Fibroblast of skin of left biceps (primary cell): ENCODE measurements at regions not wholly inside any gene's neighbourhood (a gene's known extent, or its start where the extent isn't known, plus 50 kb on each side); places are given as distances from the start of the nearest gene placed in this dataset.
"Not testable (repeated sequence)": the region's sequence is repeated elsewhere in the genome, so short reads cannot be mapped to it uniquely, and the experiment has no call there.

Experiments used
- DNase-seq, 2 experiments: peaks; one replicate each; pipeline ENCODE4 v3.0.0-alpha.2; 2013; ENCODE audit warnings: low read depth in 2 of 2

DNA sequence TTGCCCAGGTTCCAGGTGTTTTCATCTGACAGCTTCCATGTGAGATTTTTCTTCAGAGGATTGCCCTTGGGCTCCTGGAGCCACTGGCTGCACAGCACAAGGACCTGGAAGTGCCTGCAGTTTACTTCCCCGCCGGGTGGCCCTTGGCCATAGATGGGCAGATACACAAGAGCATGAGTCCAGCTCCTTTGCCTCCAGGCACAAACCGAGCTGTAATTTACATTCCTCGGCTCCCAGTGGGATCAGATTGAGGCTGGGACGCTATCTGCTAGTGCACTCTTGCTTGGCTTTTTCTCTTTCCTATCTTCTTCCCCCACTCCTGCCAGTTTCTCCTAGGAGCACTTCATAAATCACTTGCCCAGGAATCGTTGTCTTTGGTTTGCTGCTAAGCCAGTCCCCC lies 85.4 kb upstream of the RALY start:
- no peak for DNase-seq

DNA sequence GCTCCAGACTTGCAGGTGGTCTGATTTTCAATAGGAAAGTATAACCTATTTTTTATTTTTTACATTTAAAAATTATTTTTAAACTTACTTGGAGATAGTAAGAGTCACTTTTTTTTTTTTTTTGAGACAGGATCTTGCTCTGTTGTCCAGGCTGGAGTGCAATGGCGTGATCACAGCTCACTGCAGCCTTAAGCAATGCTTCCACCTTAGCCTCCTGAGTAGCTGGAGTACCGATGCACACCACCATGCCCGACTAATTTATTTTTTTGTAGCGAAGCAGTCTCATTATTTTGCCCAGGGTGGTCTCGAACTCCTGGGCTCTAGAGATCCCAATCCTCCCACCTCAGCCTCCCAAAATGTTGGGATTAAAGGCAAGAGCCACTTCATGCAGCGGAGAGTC lies 84.8 kb upstream of the RALY start:
- DNase-seq: no peak

DNA sequence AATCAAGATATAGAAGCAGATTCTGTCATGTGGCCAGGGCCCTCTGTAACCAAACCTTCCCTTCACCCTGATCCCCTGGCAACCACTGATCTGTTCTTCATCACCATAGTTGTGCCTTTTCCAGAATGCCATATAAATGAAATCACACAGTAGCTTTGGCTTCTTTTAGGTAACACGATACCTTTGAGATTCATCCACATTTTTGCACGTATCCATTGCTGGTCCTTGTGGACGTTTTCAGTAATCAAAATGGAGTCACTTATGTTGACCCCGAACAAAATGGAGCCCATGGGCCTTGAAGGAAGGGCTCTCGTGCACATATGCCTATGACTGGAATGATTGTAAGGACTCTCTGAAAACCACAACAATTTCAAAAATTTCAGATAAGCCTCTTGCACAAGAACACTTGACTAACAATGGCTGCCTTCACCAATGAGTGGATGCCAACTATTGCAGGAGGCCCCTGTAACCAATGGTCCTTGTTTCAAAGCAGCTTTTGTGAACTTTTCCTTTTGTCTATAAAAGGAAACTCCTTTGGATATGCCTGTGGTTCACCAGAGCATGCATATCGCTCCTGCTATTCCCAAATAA lies 84.3 kb upstream of the RALY start:
- DNase-seq: peak; percentile 91 to 94

GRCh38 chr20:33910056-33910455 lies 83.7 kb upstream of the RALY start:
- no peak for DNase-seq

- no peak for DNase-seq
Measured at GRCh38 chr20:33910529-33911327, 83.0 kb upstream of the RALY start.

- no peak for DNase-seq
Measured at GRCh38 chr20:33914919-33915318, 78.8 kb upstream of the RALY start.

- no peak for DNase-seq
Measured at GRCh38 chr20:33915726-33916331, 77.9 kb upstream of the RALY start.

- DNase-seq: no peak
Measured at GRCh38 chr20:33916768-33917167, 76.9 kb upstream of the RALY start.

DNA sequence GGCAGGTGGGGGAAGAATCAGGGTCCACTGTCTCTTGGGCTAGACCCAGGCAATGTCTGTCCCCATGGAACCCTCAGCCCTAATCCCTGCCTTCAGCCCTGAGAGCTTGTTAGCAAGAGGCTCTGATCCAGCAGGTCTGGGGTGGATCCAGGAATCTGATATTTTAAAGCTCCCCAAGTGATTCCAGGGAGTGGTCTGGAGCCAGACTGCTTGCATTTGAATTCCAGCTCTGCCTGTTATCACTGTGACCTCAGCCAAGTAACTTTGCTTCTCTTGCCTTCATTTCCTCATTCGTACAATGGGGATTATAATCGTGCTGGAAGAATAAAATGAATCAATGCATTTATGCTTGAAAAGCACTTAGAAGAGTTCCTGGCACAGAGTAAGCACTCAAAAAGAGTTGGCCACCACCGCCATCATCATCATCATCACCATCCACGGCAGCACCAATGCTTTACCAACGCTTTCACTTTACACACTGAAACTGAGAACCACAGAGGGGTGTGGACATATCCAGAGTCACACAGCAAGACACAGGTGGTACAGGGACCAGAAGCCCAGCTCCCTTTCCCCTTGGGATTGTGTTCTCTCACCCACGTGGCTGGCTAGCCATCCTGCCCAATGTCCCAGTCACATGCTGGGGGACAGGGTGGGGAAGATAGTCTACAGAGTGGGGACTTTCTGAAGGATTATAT lies 75.7 kb upstream of the RALY start:
- no peak for DNase-seq

DNA sequence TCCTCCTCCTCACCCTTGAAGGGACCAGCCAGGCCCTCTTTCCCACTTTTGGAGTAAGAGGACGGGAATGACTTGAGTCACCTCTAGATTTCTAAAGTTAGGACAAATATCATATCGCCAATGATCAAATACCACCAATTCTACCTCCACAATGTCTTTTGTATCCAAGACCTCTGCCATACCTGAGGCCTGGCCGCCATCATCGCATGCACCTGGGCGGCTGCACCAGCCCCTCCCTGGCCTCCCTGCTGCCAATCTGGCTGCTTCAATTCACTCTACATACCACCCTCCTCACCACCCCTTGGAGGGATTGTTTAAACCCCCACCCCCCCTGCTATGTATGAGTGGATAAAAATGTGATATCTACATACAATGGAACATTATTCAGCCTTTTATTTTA lies 75.0 kb upstream of the RALY start:
- no peak for DNase-seq

DNA sequence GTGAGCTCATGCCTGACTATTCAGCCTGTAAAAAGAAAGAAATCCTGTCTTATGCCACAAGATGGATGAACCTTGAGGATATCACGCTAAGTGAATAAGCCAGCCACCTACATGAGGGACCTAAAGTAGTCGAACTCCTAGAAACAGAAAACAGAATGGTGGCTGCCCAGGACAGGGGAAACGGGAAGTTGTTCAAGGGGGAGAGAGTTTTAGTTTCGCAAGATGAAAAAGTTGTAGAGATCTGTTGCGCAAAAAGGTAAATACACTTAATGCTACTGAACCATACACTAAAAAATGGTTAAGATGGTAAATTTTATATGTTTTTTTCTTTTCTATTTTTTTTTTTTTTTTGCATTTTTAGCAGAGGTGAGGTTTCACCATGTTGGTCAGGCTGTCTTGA lies 74.1 kb upstream of the RALY start:
- DNase-seq: no peak

DNA sequence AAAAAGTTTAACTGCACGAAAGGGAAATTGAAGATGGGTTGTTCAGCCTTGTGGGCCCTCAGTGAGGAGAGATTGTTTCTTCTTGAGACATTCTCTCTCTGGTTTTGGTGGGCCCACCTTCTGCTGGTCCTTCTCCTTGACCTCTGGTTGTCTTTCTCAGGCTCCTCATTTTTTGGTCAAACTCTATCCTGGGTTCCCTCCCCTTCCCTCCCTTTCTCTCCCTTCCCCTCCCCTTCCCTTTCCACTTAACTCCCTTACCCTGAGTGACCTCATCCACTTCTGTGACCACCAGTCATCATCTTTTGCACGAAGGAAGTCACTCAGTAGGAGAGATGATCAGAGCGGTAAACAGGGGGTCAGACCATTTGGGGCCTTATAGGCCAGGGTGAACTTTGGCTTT lies 71.5 kb upstream of the RALY start:
- DNase-seq: no peak

DNA sequence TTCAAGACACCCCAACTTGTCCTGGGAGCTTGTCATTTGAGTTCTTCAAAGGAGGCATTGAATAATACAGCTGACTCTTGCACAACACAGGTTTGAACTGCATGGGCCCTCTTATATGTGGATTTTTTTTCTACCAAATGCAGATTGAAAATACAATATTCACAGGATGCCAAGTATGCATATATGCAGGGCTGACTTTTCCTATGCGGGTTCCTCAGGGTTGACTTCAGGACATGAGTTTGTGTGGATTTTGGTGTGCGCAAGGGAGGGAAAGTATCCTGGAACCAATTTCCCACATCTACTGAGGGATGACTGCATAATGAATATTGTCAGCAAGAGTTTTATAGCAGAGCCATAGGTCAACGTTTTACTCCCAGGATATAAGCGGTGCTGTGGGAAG lies 70.0 kb upstream of the RALY start:
- no peak for DNase-seq

- peak; percentile 49 to 50 for DNase-seq
Measured at GRCh38 chr20:33925867-33926266, 67.8 kb upstream of the RALY start.

DNA sequence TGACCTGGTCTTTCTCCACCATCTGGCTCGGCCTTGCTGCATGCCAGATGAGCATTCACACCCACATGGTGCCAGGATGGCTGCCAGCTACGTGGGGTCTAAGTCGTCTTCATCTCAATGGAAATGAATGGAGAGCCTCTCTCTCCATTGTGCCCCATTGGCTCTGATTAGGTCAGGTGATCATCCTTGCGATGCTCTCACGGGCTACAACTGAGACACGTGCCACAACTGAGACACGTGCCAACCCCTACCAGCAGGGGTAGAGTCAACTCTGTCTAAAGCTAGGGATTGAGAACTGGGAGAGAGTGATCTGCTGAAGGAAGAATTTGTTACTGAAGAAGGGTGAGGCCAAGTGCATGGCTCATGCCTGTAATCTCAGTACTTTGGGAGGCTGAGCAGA lies 67.3 kb upstream of the RALY start:
- DNase-seq: no peak

GRCh38 chr20:33927724-33928123 lies 66.0 kb upstream of the RALY start:
- no peak for DNase-seq

- DNase-seq: no peak
Measured at GRCh38 chr20:33929917-33930316, 63.8 kb upstream of the RALY start.

DNA sequence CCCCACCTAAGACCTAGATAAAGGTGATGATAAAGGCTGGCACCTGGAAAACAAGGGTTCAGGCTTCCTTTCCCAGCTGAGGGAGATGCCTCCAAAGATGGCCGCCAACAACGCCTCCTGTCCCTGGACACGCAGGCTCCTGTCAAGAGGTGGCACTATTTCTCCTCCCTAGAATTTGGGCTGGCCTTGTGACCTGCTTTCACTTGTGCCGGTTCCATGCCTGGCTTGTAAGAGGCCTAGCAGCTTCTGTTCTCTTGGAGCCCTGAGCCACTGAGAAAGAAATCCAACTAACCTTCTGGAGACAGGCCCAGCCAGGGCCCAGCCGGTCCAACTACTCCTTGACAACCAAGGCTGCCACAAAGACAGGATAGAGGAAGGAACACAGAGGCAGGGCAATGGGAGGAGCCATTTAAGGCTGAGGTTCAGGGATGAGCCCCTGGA lies 60.2 kb upstream of the RALY start:
- DNase-seq: no peak

DNA sequence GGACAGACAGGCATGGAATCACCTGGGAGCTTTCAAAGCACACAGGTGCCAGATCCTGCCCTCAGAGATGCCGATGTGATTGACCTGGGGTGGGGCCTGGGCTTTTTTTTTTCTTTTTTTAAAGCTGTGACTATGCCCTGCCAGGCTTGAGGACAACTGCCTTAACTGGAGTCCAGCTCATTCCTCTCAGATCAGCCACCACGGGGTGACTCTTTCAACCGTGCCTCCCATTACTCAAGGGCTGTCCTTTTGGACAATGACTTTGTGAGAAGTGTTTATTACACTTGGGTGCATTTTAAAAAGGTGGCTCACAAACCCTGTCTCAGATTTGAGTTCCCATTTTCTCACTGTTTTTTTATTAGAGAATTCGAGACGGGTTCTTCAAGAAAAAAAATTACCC lies 57.1 kb upstream of the RALY start:
- no peak for DNase-seq

- DNase-seq: not testable (repeated sequence)
Measured at GRCh38 chr20:33939031-33939430, 54.7 kb upstream of the RALY start.

- DNase-seq: no peak
Measured at GRCh38 chr20:33940666-33941065, 53.0 kb upstream of the RALY start.
